HepG2 (cell line): ENCODE measurements at regions not wholly inside any gene's neighbourhood (a gene's known extent, or its start where the extent isn't known, plus 50 kb on each side); places are given as distances from the start of the nearest gene placed in this dataset.

Source experiments
- KDM6A ChIP-seq: IDR thresholded peaks from 2 replicates; pipeline ENCODE4 v1.6.1; 2016; ENCODE audit warnings: low read depth
- SP1 ChIP-seq, 2 experiments: fragments of 450-650 bp in 1 of 2; sonication (generic) in 1 of 2; formaldehyde crosslinking in 1 of 2; IDR thresholded peaks; 2 replicates each; pipeline versions ENCODE4 v1.4.0 to v1.6.1; 2016 to 2020; ENCODE audit warnings: missing genetic modification reagents in 1 of 2
- ZNF552 ChIP-seq: sonication (generic); formaldehyde crosslinking; IDR thresholded peaks from 2 replicates; pipeline ENCODE4 v1.9.0; 2022; ENCODE audit warnings: missing genetic modification reagents, mild to moderate bottlenecking, borderline replicate concordance
- TF ChIP-seq, protein P1 (sequence below): sonication (generic); formaldehyde crosslinking; IDR thresholded peaks from 2 replicates; pipeline ENCODE4 v1.8.1; 2023; ENCODE audit warnings: mild to moderate bottlenecking, missing genetic modification reagents

DNA sequence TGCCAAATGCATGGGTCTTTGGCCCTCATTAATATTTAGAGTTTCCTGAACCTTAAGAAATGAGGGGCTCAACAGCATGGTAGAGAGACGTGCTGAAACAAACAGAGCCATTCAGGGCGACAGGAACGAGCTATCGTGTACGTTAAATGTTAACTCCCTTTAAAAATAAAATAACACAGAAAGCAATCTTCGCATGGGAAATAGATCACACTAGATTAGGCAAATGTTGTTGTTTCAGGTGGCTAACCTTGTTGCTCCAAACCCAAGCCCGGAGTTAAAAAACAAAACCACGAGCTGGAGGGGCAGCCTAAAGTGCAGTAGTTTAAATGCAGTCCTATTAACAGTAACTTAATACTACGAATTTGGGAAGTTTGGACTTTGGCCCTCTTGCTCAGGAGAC is 177.4 kb upstream of the TRIB2 start:
- TF ChIP-seq, protein P1, sequence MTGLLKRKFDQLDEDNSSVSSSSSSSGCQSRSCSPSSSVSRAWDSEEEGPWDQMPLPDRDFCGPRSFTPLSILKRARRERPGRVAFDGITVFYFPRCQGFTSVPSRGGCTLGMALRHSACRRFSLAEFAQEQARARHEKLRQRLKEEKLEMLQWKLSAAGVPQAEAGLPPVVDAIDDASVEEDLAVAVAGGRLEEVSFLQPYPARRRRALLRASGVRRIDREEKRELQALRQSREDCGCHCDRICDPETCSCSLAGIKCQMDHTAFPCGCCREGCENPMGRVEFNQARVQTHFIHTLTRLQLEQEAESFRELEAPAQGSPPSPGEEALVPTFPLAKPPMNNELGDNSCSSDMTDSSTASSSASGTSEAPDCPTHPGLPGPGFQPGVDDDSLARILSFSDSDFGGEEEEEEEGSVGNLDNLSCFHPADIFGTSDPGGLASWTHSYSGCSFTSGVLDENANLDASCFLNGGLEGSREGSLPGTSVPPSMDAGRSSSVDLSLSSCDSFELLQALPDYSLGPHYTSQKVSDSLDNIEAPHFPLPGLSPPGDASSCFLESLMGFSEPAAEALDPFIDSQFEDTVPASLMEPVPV (CRISPR knock-in tag): no peak
- TF ChIP-seq ZNF552 (CRISPR knock-in tag): no peak
- no peak for TF ChIP-seq SP1 (IDR thresholded peaks at IDR 0.05)
- TF ChIP-seq SP1 (CRISPR knock-in tag; IDR thresholded peaks at IDR 0.05): no peak
- no peak for TF ChIP-seq KDM6A (CRISPR knock-in tag)
